Epithelial cell of prostate (primary cell): ENCODE measurements at regions not wholly inside any gene's neighbourhood (a gene's known extent, or its start where the extent isn't known, plus 50 kb on each side); places are given as distances from the start of the nearest gene placed in this dataset.
A peak's percentile ranks its signal among the peaks of the same experiment; 100 is the strongest.

Source experiments
- DNase-seq: peaks from one replicate; pipeline ENCODE4 v3.0.0-alpha.2; 2011; ENCODE audit warnings: low read depth, low spot score
- H3K27ac ChIP-seq: fragments of 450-650 bp; 2 replicates; pipeline ENCODE4 v1.5.1; 2017; ENCODE audit warnings: mild to moderate bottlenecking

DNA sequence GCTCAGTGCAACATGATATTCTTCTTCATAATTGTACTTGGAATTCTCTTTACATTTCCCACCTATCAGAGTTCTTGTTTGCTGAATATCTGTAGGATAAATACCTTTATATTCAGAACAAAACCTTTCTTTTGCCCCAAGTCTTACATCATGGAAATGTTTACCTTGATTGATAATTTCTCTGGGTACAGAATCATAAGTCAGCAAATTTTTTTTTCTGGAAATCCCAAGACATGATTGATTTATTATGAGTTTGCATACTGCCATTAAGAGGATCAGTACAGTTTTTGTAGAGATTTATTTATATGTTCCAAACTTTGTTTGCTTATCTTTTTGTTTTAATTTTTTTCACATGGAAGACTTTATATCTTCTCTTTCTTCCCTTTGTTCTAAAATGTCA is 699.8 kb upstream of the KIF2B start:
- no peak overlapping the region for H3K27ac ChIP-seq

DNA sequence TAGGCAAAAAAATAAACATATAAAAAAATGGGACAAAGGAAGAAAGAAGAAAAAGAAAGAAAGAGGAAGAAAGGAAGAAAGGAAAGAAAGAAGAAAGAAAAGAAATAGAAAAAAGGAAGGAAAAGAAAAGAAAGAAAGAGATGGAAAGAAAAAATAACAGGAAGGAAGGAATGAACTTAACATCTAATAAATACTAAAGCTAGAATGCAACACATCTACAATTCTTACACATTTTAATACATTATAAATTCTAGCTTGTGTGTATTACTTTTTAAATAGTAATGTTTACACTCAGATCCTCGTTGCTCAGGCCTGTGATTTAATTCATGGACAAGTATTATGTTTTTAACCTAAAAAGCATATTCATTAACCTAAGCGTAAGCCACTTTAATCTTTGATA is 703.0 kb upstream of the KIF2B start:
- H3K27ac ChIP-seq, result no peak overlapping the region
- DNase-seq, result no peak

More for the DNA sequence above, 699.8 kb upstream of the KIF2B start:
- DNase-seq, result no peak

DNA sequence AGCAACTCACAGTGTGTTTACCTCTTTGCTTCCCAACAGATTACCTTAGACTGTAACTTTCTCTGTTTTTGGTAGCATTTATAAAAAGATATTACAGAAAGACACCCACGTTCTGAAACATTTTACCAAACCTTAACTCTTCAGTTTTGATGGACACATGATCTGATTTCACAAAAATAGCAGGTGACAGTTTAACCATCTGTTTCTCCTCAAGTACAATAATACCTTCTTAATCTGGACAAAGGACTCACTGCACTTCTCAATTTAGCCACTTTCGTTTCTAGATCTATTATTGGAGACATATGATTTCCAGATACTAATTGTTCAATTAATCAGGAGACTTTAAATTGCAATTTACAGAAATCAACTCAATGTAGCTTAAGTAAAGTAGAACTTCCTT is 703.8 kb upstream of the KIF2B start:
- no peak overlapping the region for H3K27ac ChIP-seq
- no peak for DNase-seq

DNA sequence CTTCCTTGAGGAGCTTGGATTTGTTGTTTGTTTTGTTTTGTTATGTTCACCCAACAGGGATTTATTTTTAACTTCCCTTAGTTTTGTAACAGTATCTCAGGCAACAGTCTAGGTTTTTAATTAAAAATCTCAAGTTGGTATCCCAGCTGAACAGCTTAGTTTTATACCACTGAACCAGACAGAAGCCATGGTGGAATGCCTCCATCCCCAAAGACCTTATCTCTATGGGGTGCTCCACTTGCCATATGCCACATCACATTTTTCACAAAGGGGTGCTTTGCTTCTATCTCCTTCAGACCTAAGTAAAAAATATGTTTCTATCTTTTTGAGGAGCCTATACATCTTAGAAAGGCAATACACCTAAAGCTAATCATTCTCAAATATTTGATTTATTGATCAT is 715.8 kb upstream of the KIF2B start:
- DNase-seq, result no peak

DNA sequence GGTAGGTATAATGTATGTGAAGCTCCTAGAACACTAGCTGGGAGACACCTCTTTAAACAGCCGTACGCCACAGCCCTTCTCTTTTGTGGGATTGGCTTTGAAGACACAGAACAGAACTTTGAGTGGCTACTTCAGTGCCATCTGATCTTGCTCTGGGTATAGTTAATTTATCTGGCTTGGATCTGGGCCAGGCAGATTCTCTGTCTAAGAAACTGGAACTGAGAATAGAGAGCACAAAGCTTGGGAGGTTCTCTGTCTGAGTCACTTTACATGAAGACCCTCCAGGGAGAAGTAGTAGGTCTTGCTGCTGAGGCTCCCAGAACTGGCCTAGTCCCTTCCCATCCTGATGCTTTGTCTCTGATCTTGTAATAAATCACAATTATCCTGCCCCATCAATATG is 721.0 kb upstream of the KIF2B start:
- no peak for DNase-seq
- no peak overlapping the region for H3K27ac ChIP-seq

More for the DNA sequence above, 715.8 kb upstream of the KIF2B start:
- H3K27ac ChIP-seq, result no peak overlapping the region

DNA sequence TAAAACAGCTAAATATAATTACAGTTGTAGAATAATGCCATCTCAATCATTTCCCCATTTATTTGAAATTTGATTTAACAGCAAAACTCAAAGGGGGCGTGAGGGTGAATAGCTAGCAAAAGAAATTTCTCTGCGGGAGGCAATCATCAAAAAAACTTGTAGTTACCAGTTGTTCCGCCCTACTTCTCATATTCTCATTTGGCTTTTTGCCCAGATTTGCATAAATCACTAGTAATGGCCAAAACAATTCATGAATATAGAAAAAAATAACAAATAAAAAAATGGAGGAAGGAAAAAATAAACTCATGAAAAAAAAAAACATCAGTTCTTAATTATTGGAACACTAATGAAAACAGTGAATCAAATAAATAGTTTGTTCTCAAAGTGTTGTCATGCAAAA is 722.6 kb upstream of the KIF2B start:
- H3K27ac ChIP-seq, result no peak overlapping the region
- no peak for DNase-seq

DNA sequence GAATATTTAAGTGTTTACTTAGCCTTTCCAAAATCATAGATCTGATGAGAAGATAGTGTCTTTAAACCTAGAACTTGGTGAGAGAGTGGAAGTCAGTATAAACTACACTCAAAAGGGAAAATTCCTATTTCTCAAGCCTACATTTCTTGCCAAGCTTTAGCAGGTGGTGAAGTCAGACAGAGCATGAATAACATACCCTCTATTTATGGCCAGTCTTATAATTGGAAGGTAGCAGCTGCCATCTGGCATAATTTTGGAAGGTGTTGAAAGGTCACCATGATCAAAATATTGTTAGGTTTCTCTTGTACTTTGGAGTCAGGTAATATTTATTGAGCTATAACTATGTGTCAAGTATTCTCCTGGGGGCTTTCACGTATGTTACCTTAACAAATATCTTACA is 729.3 kb upstream of the KIF2B start:
- no peak for DNase-seq
- H3K27ac ChIP-seq, result no peak overlapping the region

DNA sequence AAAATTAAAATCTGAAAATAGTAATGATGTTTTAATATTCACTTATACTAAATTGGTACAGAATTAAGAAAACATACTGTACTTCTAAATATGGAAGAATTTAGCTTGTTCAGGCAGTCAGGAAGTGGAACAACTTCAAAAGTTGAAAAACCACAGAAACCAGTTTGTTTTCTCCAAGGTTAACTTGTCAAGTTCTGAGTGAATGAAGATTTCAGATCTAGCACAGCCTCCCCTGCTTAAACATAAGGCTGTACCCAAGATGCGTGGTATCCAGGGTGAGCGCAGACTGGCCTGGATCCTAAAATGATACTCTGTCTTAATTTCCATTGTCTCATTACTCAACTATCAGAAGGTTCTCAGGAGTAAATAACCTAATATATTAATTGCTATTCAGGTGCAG is 730.7 kb upstream of the KIF2B start:
- H3K27ac ChIP-seq, result no peak overlapping the region
- DNase-seq, result no peak

DNA sequence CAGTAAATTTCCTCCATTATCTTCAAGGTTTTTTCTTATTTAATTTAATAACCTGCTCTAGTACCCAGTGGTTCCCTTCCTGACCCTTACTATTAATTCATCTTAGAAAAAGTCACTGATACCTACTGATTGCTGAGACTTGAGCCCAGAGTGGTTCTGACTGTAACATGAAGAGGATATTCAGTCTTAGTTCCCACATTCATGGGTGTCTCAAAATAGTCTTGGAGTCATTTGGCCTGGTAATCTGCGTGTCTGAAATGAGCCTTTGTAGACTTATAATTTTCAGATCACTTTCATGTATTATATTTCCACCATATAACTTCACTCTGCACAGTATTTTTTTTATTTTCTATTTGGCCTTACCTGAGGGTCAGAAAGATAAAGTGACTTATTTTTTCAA is 732.0 kb upstream of the KIF2B start:
- no peak for DNase-seq
- H3K27ac ChIP-seq, result no peak overlapping the region

DNA sequence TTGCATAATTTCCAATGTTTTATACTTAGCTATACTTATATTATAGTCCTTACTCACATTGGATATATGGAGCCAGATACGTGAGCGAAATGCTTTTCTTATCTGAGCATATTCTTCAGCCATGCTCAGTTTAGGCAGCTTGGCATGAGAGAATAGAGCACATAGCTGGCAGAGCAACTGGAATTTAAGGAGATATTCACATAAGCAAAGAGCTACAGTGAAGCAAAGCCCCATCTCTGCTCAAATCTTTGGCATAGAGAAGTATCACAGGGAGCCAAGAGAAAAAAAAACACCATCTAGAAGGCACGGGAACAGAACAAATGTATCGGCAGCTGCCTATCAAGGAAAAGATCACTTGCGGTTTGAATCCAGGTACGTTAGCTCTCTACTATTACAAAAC is 734.2 kb upstream of the KIF2B start:
- DNase-seq, result no peak
- H3K27ac ChIP-seq, result no peak overlapping the region

DNA sequence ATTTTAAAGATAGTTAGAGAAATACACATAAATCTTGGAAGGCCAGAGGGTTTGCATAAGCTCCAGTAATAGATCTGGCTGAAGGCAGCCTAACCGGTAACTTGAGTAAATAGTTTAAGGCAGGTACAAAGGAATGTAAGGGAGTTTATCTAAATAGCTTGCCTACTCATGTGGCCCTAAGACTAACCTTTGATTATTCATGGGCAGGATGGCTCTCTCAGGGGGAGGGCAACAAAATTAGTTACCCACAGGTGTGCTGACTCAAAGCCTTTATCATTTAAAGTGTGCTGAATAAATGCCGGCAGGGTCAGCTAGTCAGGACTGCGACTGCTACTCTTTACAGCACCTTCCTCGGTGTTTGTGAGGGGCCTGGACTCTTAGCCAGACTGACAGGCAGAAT is 761.3 kb upstream of the KIF2B start:
- no peak for DNase-seq

DNA sequence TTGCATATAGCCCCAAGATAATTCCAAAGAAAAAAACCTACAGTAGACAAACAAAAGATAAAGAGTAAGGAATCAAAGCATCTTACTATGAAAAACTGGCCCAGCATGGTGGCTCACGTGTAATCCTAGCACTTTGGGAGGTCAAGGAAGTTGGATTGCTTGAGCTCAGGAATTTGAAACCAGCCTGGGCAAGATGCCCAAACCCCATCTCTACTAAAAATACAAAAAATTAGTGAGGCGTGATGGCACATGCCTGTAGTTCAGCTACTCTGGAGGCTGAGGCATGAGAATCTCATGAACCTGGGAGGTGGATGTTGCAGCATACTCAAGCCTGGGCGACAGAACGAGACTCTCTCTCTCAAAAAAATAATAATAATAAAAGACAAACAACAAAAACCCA is 764.7 kb upstream of the KIF2B start:
- no peak overlapping the region for H3K27ac ChIP-seq
- no peak for DNase-seq

More for the DNA sequence above, 761.3 kb upstream of the KIF2B start:
- H3K27ac ChIP-seq, result no peak overlapping the region

DNA sequence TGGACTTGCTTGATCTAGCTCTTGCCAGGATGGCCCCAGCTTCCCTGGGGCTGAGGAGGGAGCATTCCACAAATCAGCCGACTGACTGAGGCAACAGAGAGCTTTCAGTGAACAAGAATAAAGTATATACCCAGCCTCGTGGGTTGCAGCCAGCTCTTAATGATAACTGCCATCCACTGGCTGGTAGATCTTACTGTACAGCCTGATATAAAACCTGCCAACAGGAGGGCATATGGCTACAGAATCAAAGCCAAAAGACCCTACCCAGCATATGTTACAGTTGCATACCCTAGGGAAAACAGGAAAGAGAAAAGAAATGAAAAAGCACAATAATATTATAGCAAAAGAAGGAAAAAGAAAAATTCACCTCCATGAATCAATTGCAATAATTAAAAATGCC is 775.9 kb upstream of the KIF2B start:
- DNase-seq, result no peak

DNA sequence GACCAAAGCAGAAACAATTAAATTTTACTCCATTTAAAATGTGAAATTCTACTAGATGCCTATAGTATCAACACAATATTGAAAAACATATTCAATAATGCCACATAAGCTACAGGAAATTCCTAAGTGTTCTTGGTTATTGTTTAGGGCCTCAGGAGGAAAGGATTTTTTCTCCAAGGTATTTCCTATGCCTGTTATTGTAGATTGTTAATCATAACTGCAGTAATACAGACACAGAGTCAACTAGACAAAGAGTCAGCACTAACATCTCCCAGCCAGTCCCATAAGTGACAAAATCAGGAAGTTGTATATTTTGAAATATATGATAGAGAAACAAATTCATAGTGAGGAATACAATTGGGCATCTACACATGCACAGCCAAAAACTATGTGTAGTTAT is 782.7 kb upstream of the KIF2B start:
- no peak overlapping the region for H3K27ac ChIP-seq
- DNase-seq, result no peak

More for the DNA sequence above, 775.9 kb upstream of the KIF2B start:
- H3K27ac ChIP-seq, result no peak overlapping the region

DNA sequence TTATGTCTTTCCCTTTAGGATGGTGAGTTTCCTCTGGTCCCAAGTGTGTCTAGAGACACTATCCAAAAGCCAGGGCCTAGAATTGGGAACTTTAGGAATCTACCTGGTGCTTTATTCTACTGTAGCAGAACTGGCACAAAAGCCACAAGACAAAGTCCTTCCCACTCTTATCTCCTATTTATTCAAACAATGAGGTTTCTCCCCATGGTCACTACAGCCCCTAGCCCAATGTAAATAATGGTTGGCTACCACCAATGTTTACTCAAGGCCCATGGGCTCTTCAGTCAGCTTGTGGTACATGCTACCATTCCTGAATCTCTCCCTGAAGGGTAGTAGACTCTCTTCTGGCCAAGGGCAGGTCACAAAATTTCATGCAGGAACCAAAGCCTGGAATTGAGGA is 789.4 kb upstream of the KIF2B start:
- no peak for DNase-seq
- H3K27ac ChIP-seq, result no peak overlapping the region

DNA sequence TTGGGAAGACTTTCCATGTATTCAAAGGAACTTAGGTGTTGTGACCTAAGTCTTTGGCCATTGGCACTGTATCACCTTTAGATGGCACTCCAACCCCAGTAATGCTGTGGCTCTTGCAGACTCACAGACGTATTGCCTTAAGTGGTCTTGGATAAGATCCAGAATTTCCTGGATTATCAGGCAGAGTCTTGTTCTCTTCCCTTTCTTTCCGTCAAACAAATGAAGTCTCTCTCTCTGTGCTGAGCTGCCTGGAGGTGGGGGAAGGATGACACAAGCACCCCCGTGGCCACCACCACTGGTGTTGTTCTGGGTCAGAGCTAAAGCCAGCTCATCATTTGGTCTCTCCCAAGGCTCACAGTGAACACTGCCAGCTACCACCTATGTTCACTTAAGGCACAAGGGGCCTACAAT is 789.9 kb upstream of the KIF2B start:
- DNase-seq, result peak; percentile 43

DNA sequence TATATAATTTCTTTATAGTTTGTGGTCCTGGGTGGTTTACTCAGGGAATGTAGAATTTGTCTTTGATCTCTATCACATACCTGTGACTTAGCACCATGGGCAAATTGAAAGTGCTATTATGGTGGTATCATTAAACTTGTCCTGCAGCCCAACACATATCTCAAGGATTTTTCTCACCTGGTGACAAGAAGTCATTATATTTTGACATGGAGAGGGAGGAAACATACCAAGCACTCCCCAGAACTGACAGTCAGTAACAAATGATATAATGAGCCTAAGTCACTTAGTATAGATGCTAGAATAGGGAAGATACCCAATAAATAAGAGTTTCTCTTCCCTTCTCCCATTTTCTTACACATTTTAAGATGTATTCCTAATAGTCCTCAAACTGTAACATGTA is 805.5 kb upstream of the KIF2B start:
- no peak for DNase-seq
- H3K27ac ChIP-seq, result no peak overlapping the region

More for the DNA sequence above, 789.9 kb upstream of the KIF2B start:
- no peak overlapping the region for H3K27ac ChIP-seq

DNA sequence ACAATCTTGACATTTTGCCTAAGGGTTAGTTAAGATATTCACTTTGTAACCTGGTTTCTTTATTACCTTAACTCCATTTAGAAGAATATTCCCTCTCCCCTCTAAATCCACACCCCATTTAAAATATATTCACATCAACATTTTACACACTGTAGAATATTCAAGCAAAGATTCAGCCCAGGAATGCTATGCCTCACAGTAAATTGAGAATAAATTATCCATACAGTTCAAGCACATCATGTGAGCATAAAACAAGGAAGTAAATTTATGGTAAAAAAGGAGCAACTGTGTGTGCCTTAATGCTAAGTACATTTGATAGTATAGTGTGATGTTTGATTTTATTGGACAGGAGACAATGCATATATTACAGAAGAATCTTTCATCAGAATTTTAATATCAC is 806.6 kb upstream of the KIF2B start:
- DNase-seq, result no peak
- H3K27ac ChIP-seq, result no peak overlapping the region

DNA sequence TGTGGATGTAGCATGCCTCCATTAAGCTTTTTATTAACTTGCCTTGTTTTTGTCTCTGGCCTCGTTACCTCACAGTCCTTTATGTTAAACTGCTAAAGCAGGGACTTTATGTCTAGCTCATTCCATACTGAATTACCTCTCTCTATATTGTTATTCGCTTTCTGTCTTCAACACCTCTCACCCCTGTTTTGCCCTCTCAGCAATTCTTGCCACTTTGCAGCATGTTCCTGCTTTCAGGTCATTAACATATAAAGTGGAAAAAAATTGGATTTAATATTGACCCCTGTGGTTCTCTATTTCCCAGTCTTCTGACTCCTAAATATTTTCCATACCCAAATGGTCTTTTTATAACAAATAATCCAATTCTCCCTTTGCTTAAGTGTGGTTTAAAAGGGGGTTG is 810.4 kb upstream of the KIF2B start:
- no peak for DNase-seq
- no peak overlapping the region for H3K27ac ChIP-seq

DNA sequence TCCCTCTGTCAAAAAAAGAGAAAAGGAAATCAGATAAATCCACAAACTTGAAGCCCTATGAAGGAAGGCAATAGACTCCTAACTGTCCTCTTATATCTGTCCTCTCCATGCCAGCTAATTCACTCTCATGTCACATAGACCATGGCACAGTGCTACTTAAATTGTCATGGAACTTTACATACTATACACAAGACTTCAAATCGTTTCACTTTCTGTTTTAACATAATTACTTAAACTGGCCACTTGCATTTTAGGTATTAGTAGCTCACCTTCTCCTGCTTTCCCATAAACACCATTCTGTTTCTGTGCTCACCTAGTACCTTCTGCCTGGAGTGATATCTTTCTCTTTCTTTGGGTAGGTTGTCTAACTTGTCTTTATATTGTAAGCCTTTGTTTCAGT is 816.7 kb upstream of the KIF2B start:
- H3K27ac ChIP-seq, result no peak overlapping the region

DNA sequence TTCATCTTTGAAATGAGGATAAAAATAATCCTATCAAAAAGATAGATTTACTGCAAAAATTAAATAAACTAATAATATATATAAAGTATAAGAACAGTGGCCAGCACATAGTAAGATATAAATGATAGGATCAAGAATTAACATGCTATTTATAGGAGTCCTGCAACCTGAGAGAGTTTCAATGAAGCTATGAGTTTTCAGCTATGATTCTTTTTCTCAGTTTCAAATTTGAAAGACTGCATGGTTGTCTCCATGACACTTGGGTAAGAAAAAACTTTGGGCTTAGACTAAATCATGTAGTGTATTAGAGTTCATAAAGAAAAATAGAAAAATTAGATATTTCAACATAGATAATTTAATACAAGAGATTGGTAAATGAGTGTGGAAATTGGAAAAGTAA is 817.8 kb upstream of the KIF2B start:
- DNase-seq, result no peak
- no peak overlapping the region for H3K27ac ChIP-seq

More for the DNA sequence above, 816.7 kb upstream of the KIF2B start:
- no peak for DNase-seq

DNA sequence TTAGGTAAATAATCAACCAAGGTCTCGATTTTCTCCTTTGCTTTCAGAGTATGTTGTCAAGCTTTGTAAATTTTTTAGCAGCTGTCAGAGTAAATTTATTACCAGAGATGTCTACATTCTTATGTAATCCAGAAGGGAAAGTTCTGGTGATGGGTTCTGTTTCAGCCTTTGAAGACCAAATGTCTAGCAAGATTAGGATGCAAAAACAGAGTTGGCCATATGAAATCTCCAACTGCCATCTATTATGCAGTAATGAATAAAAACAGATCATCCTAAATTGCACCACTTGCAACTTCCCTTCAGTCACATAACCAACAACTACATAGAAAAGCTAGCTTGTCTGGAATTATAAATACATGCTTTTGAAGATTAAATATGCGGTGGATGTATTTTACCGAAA is 826.8 kb upstream of the KIF2B start:
- no peak overlapping the region for H3K27ac ChIP-seq
- no peak for DNase-seq

DNA sequence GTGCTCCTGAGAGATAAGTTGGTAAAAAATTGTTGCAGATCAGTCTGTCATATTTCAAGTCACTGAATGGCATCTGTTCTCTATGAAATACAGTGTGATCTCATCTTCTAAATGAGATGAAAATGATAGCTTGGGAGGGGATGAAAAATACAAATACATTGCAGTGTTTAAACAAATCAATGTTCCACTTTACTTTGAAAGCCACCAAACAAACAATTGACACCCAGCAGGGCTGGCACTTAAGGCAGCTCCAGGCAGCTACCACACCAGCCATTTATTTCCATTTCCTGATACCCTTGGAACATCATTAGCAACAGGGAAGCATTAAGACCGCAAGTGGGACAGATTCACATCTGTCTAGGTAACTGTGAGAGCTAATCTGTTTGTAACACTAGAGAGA is 827.6 kb upstream of the KIF2B start:
- H3K27ac ChIP-seq, result no peak overlapping the region
- no peak for DNase-seq
